Colon (tissue), 2 donors: ENCODE measurements at regions not wholly inside any gene's neighbourhood (a gene's known extent, or its start where the extent isn't known, plus 50 kb on each side); places are given as distances from the start of the nearest gene placed in this dataset.

ENCODE experiments used
- FAIRE-seq: peaks from 2 replicates; lab custom pipeline; 2012; peaks lifted over from hg19 to GRCh38; lab: Jason Lieb, UNC
- donor health status: control.
- donor health status: control.

- no peak for FAIRE-seq
Measured at GRCh38 chr18:67586101-67586500, 69.6 kb upstream of the DSEL start.

GRCh38 chr18:67583621-67584020 is 67.1 kb upstream of the DSEL start:
- no peak for FAIRE-seq

DNA sequence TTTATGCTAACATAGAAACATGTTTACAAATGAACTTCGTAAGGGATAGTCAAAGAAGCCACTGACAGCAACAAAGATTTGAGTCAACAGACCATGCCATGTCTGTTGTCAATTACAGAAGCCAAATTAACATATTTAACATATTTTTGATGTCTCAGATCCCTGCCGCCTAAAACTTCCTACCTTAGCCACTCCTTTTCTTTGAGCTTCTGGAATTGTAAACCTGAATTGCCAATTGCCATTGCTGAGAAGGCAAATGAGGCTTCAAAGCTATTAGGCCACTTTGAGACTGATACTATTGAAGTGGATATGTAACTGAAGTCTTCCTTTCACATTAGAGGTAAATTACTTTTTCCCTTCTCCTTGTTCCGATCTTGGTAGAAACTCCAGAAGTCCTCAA is 66.0 kb upstream of the DSEL start:
- FAIRE-seq: no peak

GRCh38 chr18:67581178-67581577 is 64.7 kb upstream of the DSEL start:
- FAIRE-seq: no peak

- FAIRE-seq: no peak
Measured at GRCh38 chr18:67577386-67577785, 60.9 kb upstream of the DSEL start.

DNA sequence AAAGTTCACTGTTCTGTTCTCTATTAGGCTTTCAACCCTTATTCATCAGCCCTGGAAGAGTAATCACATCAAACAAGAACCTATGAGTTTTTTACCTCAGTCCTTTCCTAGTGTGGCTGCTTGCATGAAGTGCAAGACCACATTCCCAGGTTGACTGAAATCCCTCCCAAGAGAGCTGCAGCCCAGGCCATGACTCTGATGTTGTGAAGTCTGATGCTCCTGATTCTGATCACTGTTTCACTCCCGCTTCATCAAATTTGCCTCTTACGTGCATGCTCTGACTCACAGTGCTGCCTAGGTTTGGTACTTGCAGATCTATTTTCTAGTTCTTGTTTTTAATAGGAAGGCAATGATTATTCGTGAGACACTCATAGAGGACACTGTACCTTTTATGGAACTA is 58.2 kb upstream of the DSEL start:
- FAIRE-seq: no peak

DNA sequence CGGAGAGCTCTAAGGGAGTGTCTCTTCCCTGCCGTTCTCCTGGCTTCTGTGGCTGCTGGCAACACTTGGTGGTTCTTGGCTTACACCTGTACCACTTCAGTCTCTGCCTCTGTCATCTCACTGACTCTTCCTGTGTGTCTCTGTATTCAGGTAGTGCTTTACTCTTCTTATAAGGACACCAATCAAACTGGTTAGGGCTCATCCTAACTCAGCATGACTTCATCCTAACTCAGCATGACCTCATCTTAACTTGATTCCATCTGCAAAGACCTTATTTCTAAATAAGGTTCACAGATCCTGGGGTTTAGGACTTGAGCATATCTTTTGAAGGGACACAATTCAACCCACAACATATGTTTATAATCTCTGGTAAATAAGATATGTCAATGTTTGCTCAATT is 51.6 kb upstream of the DSEL start:
- no peak for FAIRE-seq
